Neural progenitor cell (in vitro differentiated cells): ENCODE measurements at regions not wholly inside any gene's neighbourhood (a gene's known extent, or its start where the extent isn't known, plus 50 kb on each side); places are given as distances from the start of the nearest gene placed in this dataset.
"Not testable (repeated sequence)": the region's sequence is repeated elsewhere in the genome, so short reads cannot be mapped to it uniquely, and the experiment has no call there.

ENCODE experiments used
- DNase-seq: peaks from one replicate; pipeline ENCODE4 v3.0.0-alpha.2; 2016; ENCODE audit warnings: low spot score
- H2AFZ ChIP-seq: fragments of 200-600 bp; sonication (generic); replicated peaks from 2 replicates; pipeline ENCODE4 v1.6.1; 2016; ENCODE audit warnings: antibody characterized with exemption
- H3F3A ChIP-seq: fragments of 200-600 bp; sonication (generic); 2 replicates; pipeline ENCODE4 v1.6.1; 2016; ENCODE audit warnings: antibody characterized with exemption, low read depth
- H3K27ac ChIP-seq: fragments of 200-600 bp; sonication (generic); 2 replicates; pipeline ENCODE4 v1.5.1; 2016; ENCODE audit warnings: mild to moderate bottlenecking
- H3K27me3 ChIP-seq: fragments of 200-600 bp; sonication (generic); 2 replicates; pipeline ENCODE4 v1.6.1; 2016; ENCODE audit warnings: mild to moderate bottlenecking, moderate library complexity
- H3K36me3 ChIP-seq: fragments of 200-600 bp; sonication (generic); 2 replicates; pipeline ENCODE4 v1.5.1; 2016
- H3K4me1 ChIP-seq: fragments of 200-600 bp; sonication (generic); 2 replicates; pipeline ENCODE4 v1.6.1; 2016; ENCODE audit warnings: mixed run types
- H3K4me2 ChIP-seq: fragments of 200-600 bp; sonication (generic); 2 replicates; pipeline ENCODE4 v1.6.1; 2016
- H3K4me3 ChIP-seq: fragments of 200-600 bp; sonication (generic); 2 replicates; pipeline ENCODE4 v1.5.1; 2016
- H3K79me2 ChIP-seq: fragments of 200-600 bp; sonication (generic); 2 replicates; pipeline ENCODE4 v1.6.1; 2016; ENCODE audit warnings: low read depth
- H3K9ac ChIP-seq: fragments of 200-600 bp; sonication (generic); 2 replicates; pipeline ENCODE4 v1.6.1; 2016
- H3K9me3 ChIP-seq: fragments of 200-600 bp; sonication (generic); 2 replicates; pipeline ENCODE4 v1.5.1; 2016; ENCODE audit warnings: low read depth
- H4K20me1 ChIP-seq: fragments of 200-600 bp; sonication (generic); 2 replicates; pipeline ENCODE4 v1.6.1; 2016; ENCODE audit warnings: low read depth
- H3K27ac Mint-ChIP-seq: 3 replicates; pipeline ENCODE4 v1.8.0; 2021; ENCODE audit warnings: mixed read lengths
- H3K27me3 Mint-ChIP-seq: 2 replicates; pipeline ENCODE4 v1.8.0; 2022; ENCODE audit warnings: low read depth, mild to moderate bottlenecking, inconsistent platforms, moderate library complexity, mixed read lengths; ENCODE audit not compliant: insufficient read depth
- H3K36me3 Mint-ChIP-seq: 3 replicates; pipeline ENCODE4 v1.8.0; 2021; ENCODE audit warnings: mixed read lengths
- H3K4me1 Mint-ChIP-seq: 3 replicates; pipeline ENCODE4 v1.8.0; 2021; ENCODE audit warnings: mixed read lengths
- H3K4me3 Mint-ChIP-seq: 3 replicates; pipeline ENCODE4 v1.8.0; 2021; ENCODE audit warnings: mild to moderate bottlenecking, moderate library complexity, mixed read lengths
- H3K9me3 Mint-ChIP-seq: 3 replicates; pipeline ENCODE4 v1.8.0; 2020; ENCODE audit warnings: mixed read lengths
- CTCF ChIP-seq: fragments of 200-600 bp; sonication (generic); IDR thresholded peaks from 2 replicates; pipeline ENCODE4 v1.5.1; 2017; ENCODE audit warnings: antibody characterized with exemption, mild to moderate bottlenecking
- EZH2 ChIP-seq: fragments of 200-600 bp; sonication (generic); IDR thresholded peaks from 2 replicates; pipeline ENCODE4 v1.6.1; 2017; ENCODE audit warnings: antibody characterized with exemption, mild to moderate bottlenecking, moderate library complexity
- EZH2phosphoT487 ChIP-seq: fragments of 200-600 bp; sonication (generic); IDR thresholded peaks from 2 replicates; pipeline ENCODE4 v1.6.1; 2017; ENCODE audit warnings: antibody characterized with exemption

- TF ChIP-seq CTCF = no peak
- no peak for TF ChIP-seq EZH2phosphoT487
- no peak for TF ChIP-seq EZH2
- Histone ChIP-seq H4K20me1 (no peaks in the 10 kb centered on the region), H3K4me3 (no peak overlapping the region), H3K4me2 (no peak overlapping the region), H3K27ac (peak overlapping the region; percentile 30), H3K27me3 (no peaks in the 10 kb centered on the region), H3K4me1 (peaks cover 38% of the 10 kb centered on the region), H3K79me2 (no peaks in the 10 kb centered on the region), H3F3A (peaks cover 44% of the 10 kb centered on the region), H3K9ac (no peak overlapping the region), H3K36me3 (no peaks in the 10 kb centered on the region), H3K9me3 (no peaks in the 10 kb centered on the region), H2AFZ (no peak overlapping the region)
- Mint-ChIP-seq H3K4me3 (no peak overlapping the region), H3K27ac (no peak overlapping the region), H3K4me1 (peaks cover 15% of the 10 kb centered on the region), H3K27me3 (no peaks in the 10 kb centered on the region), H3K36me3 (peaks cover 2% of the 10 kb centered on the region), H3K9me3 (peaks cover 2% of the 10 kb centered on the region)
- no peak for DNase-seq
Observed at GRCh38 chr2:138272524-138273195, 228.9 kb upstream of the SPOPL start.

GRCh38 chr2:138273280-138273679 lies 228.3 kb upstream of the SPOPL start:
- H3K4me1 Mint-ChIP-seq = peaks cover 15% of the 10 kb centered on the region
- not testable (repeated sequence) for H3K4me3 ChIP-seq, H3K9me3 ChIP-seq, H3K27ac Mint-ChIP-seq, H2AFZ ChIP-seq, H4K20me1 ChIP-seq, H3K4me3 Mint-ChIP-seq, H3K27me3 Mint-ChIP-seq, H3K9me3 Mint-ChIP-seq, H3K9ac ChIP-seq, H3K27me3 ChIP-seq, H3K36me3 Mint-ChIP-seq, H3K79me2 ChIP-seq, H3K36me3 ChIP-seq
- Histone ChIP-seq H3F3A (peaks cover 47% of the 10 kb centered on the region), H3K4me2 (peak overlapping the region; percentile 25), H3K27ac (peak overlapping the region; percentile 30), H3K4me1 (peaks cover 41% of the 10 kb centered on the region)
- DNase-seq = peak; percentile 64

GRCh38 chr2:138274421-138275291 lies 226.9 kb upstream of the SPOPL start:
- H3K4me1 Mint-ChIP-seq = peaks cover 15% of the 10 kb centered on the region
- no peaks in the 10 kb centered on the region for H3K27me3 Mint-ChIP-seq
- no peaks in the 10 kb centered on the region for H3K9me3 ChIP-seq
- no peak overlapping the region for H3K4me2 ChIP-seq
- peaks cover 2% of the 10 kb centered on the region for H3K9me3 Mint-ChIP-seq
- no peak overlapping the region for H3K27ac Mint-ChIP-seq
- H3K27me3 ChIP-seq = no peaks in the 10 kb centered on the region
- H4K20me1 ChIP-seq = no peaks in the 10 kb centered on the region
- H3K36me3 ChIP-seq = no peaks in the 10 kb centered on the region
- H3K4me3 Mint-ChIP-seq = no peak overlapping the region
- H3K4me1 ChIP-seq = peaks cover 41% of the 10 kb centered on the region
- DNase-seq = no peak
- peaks cover 2% of the 10 kb centered on the region for H3K36me3 Mint-ChIP-seq
- H3K79me2 ChIP-seq = no peaks in the 10 kb centered on the region
- no peak overlapping the region for H3K4me3 ChIP-seq
- H3K9ac ChIP-seq = no peak overlapping the region
- TF ChIP-seq EZH2 (no peak), EZH2phosphoT487 (no peak), CTCF (no peak)
- no peak overlapping the region for H2AFZ ChIP-seq
- peaks cover 47% of the 10 kb centered on the region for H3F3A ChIP-seq
- peak overlapping the region; percentile 87 for H3K27ac ChIP-seq

- Histone ChIP-seq H2AFZ (no peak overlapping the region), H3K4me1 (peaks cover 41% of the 10 kb centered on the region), H3K27me3 (no peaks in the 10 kb centered on the region), H3K79me2 (no peaks in the 10 kb centered on the region), H4K20me1 (no peaks in the 10 kb centered on the region), H3K9ac (no peak overlapping the region), H3K4me2 (peak overlapping the region; percentile 39), H3K36me3 (no peaks in the 10 kb centered on the region), H3K27ac (peak overlapping the region; percentile 87), H3F3A (peaks cover 47% of the 10 kb centered on the region), H3K4me3 (no peak overlapping the region), H3K9me3 (no peaks in the 10 kb centered on the region)
- Mint-ChIP-seq H3K9me3 (peaks cover 2% of the 10 kb centered on the region), H3K36me3 (peaks cover 2% of the 10 kb centered on the region), H3K27me3 (no peaks in the 10 kb centered on the region), H3K4me1 (peaks cover 15% of the 10 kb centered on the region), H3K27ac (no peak overlapping the region), H3K4me3 (no peak overlapping the region)
- TF ChIP-seq EZH2 (no peak), EZH2phosphoT487 (no peak), CTCF (no peak)
- DNase-seq = no peak
Observed at GRCh38 chr2:138275292-138275690, 226.3 kb upstream of the SPOPL start.
